Stimulated activated CD8-positive, alpha-beta memory T cell treated with anti-CD3 and anti-CD28 coated beads, Interleukin-4, amount 100 ng/mL, for 1 hour (primary cell): ENCODE measurements at regions not wholly inside any gene's neighbourhood (a gene's known extent, or its start where the extent isn't known, plus 50 kb on each side); places are given as distances from the start of the nearest gene placed in this dataset.

Experiments used
- DNase-seq, 2 donors: peaks; one replicate each; pipeline ENCODE4 v3.0.0-alpha.2; 2020; ENCODE audit warnings: low read depth in 2 of 2, low spot score in 1 of 2

DNA sequence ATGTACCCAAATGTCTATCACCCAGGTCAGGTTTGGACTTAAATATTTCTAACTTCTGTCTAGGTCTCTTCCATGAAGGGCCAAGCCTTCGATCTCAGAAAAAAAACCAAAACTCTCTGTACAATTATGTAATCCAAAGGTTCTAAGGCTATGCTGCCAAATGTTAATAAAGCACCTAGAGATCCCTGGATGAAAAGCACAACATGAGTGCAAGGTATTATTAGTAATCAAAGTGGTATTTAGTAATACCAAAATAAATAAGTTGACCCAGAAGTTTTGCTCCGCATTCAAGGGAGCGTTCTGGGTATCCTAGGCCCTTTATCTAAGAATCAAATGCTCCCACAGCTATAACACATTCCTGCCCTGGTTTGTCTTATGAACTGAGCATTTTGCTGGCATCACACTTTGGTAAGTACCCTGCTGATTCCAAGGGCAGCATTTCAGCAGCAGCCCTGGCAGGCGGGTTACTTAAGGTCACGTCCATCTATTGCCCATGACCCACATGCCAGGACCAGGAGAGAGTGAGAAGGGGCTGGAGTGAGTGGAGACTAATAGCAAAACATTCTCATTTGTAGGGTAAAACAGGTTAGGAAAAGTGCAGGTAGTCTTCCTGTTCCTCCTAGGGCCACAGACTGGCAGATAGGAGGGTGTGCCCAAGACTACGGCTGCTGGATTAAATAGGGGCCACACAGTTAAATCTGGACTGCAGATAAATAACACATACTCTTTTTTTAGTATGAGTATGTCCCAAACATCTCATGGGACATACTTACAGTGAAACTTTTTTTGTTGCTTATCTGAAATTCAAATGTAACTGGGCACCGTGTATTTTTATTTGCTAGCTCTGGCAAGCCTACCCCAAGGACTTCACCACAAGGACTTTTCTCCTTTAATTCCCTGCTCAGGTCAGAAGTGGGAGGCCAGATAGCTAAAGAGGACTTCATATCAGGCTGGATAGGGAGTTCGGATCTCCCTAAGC lies 76.0 kb upstream of the SNRK start:
- DNase-seq: no peak

DNA sequence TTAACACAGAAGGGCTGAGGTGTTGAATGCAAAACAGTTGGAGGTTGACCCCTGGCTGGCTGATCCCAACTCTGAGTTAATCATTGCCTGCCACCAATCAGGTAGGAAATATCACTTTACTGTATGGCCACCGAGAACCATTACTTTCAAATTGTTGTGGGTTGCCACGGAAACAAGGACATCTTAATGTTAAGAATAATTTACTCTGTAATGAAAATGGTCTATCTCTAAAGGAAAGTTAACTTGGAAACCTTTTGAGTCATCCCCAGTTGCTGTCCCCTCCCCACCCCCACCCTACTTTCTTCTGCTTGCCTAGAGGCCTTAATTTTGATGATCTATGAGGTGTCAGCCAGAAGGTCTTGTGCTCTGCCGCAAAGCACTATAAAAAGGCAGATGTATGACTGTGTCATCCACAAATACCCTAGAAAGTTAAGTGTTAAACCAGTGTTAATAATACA lies 78.7 kb upstream of the SNRK start:
- DNase-seq: no peak

DNA sequence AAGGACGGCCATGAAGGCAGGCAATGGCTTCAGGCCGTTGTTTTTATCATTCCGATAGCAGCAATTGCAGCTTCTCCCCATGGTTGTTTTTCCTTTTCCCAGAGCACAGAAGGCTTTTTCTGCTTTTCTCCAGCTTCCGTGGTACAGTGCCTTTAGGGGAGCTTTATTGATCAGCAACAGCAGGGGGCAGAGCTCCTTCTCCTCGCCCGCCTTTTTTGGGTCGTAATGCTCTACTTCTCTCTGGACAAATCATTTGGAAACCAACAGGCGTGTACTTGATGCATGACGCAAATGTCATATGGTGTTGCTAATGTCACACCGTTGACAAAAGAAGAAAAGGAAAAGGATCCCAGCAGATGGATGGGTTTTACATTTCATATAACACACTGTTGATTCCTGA lies 79.7 kb upstream of the SNRK start:
- DNase-seq: no peak

GRCh38 chr3:43206105-43206504 lies 80.2 kb upstream of the SNRK start:
- DNase-seq: no peak

- no peak for DNase-seq
Measured at GRCh38 chr3:43203022-43203421, 83.3 kb upstream of the SNRK start.

DNA sequence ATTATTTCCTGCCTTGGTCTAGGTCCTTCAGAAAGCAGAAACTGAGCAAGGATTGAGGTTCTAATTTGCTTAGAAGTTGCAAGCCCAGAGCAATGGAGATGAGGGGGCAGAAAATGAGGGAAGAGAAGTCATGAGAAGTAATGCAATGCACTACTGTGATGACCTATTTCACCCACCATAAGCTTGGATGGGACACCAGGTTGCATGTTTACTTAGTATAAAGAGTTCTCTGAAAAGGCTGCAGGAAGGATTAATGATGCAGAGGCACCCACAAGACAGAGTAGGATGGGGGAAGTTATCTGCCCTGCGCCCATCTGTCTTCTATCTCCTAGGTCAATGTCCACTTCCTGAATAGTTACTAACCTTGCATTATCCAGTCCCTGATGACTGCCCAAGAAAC lies 84.8 kb upstream of the SNRK start:
- no peak for DNase-seq

GRCh38 chr3:43199645-43200306 lies 86.6 kb upstream of the SNRK start:
- DNase-seq: no peak

GRCh38 chr3:43198791-43199644 lies 87.3 kb upstream of the SNRK start:
- DNase-seq: no peak

DNA sequence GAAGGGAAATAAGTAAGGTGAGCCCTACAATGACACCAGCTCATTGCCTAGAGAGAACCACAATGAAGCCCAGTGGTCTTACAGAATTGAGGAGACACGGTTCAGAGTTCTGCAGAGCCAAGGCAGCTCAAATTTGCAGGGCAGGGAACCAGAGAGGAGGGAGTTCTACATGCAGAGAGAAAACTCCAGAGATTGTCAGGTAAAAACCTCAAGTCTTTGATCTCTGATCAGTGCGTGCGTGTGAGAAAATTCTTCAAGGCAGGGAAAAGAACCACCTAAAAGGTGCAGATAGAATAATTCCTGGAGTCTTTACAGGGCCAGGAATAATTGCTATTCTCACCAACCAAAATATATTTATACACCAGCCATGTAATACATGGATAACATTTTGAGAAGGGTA lies 88.0 kb upstream of the SNRK start:
- DNase-seq: no peak

- no peak for DNase-seq
Measured at GRCh38 chr3:43197181-43197580, 89.2 kb upstream of the SNRK start.

DNA sequence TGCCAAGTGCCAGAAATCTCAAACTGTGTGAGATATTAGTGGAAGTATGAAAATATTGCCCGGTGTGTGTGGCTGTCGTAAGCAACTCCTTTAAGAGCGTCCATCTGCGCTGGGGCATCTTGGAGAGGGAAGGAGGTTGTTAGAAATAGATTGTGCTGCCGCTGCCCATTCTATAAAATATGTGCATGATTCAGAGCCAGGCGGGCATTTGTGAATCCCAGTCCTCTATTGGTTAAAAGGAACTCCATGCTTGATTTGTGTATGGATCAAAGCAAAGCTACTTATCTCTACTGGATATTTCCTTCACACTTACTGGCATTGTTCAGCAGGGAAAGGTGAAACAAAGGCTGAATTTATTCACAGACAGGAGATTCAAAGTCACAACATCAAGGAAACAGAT lies 89.6 kb upstream of the SNRK start:
- no peak for DNase-seq

- no peak for DNase-seq
Measured at GRCh38 chr3:43195115-43195498, 89.2 kb upstream of the POMGNT2 start.

DNA sequence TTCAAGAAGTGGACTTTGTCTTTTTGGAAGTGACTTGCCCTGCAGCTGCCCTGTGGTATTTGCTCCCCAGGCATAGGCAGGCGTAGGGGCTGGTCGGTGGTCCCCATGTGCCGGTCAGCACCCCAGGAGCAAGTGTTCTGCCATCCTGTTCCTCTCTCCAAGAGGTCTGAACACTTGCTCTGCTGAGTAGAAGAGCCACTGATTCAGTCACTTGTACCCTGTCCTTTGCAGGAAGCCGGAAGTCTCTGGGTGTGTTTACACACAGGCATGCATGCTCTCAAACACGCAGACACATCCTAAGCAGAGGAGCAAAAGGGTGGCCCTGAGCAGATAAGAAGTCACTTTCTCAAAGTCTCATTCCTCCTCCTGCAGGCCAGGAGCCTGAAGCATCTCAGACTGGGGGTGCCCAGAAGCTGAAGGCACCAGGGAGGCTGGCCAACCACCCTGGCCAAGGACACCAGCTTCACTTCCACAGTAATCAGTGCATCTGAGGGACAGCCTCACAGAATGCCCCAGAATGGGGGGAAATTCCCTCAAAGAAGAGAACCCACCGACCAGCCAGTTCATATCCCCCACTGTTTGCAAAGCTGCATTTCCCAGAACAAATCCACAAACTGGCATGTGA lies 88.7 kb upstream of the POMGNT2 start:
- no peak for DNase-seq

GRCh38 chr3:43194069-43194468 lies 88.2 kb upstream of the POMGNT2 start:
- no peak for DNase-seq

DNA sequence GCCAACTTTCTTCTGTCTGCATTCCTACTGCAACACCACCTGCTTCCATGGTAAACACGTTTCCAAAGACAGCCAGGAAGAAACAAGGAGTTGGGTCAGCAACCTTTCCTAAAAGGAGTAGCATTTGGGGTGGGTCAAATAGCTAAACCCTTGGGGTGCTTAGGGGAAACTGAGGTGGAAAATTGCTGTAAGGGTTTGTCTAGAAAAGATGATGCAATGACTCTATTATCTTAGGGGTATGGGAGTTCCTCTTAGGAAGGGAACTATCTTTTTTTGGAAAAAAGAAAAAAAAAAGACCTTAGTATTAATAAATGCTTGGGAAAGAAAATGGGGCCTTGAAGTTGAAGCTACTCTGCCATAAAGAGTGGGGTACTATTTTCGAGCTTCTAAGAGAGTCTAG lies 86.1 kb upstream of the POMGNT2 start:
- no peak for DNase-seq

DNA sequence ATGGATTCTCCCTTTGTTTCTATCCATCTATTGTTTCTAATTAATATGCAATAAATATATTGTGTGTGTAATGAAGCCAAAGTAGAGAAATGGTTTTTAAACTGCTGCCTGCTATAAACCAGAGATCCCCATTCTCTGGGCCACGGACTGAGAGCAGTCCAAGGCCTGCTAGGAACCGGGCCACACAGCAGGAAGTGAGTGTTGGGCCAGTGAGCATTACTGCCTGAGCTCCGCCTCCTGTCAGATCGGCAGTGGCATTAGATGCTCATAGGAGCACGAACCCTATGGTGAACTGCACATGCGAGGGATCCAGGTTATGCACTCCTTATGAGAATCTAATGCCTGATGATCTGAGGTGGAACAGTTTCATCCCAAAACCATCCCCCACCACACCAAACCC lies 85.2 kb upstream of the POMGNT2 start:
- no peak for DNase-seq

DNA sequence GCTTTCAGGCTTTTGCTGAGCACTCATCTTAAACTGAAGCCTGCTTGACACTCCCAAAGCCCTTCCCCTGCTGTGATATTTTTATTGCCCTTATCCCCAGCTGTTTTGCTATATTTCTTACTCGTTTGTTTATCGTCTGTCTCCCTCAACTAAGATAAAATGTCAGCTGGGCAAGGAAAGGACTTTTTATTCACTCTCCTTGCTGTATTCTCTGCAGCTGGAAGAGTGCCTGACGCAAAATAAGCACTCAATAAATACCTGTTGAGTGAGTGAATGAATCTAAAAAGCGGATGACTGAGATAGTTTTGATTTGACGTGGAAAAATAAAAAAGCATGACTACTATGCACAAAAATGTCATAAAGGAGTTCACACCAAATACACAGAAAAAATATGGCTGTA lies 84.8 kb upstream of the POMGNT2 start:
- no peak for DNase-seq

GRCh38 chr3:43187836-43188479 lies 82.1 kb upstream of the POMGNT2 start:
- no peak for DNase-seq

GRCh38 chr3:43185983-43186314 lies 80.1 kb upstream of the POMGNT2 start:
- DNase-seq: no peak

- DNase-seq: no peak
Measured at GRCh38 chr3:43185274-43185982, 79.5 kb upstream of the POMGNT2 start.
